HG03354 (cell line): ENCODE measurements at regions not wholly inside any gene's neighbourhood (a gene's known extent, or its start where the extent isn't known, plus 50 kb on each side); places are given as distances from the start of the nearest gene placed in this dataset.
"Not testable (repeated sequence)": the region's sequence is repeated elsewhere in the genome, so short reads cannot be mapped to it uniquely, and the experiment has no call there.

Experiments used
- ATAC-seq: cut with Tn5 transposase; IDR thresholded peaks from one replicate; pipeline ENCODE4 v1.9.1; 2021; ENCODE audit warnings: mild to moderate bottlenecking; ENCODE audit not compliant: unreplicated experiment, poor library complexity, severe bottlenecking

GRCh38 chr14:89576145-89576927 is 159.3 kb upstream of the FOXN3 start:
- no peak for ATAC-seq

GRCh38 chr14:89575386-89576061 is 158.5 kb upstream of the FOXN3 start:
- ATAC-seq, result no peak

GRCh38 chr14:89574420-89574819 is 157.4 kb upstream of the FOXN3 start:
- ATAC-seq, result no peak

- no peak for ATAC-seq
Observed at GRCh38 chr14:89573399-89573657, 156.3 kb upstream of the FOXN3 start.

GRCh38 chr14:89572596-89573398 is 155.8 kb upstream of the FOXN3 start:
- ATAC-seq, result no peak

- no peak for ATAC-seq
Observed at GRCh38 chr14:89571491-89571890, 154.5 kb upstream of the FOXN3 start.

GRCh38 chr14:89566644-89567415 is 149.8 kb upstream of the FOXN3 start:
- ATAC-seq, result no peak

- ATAC-seq, result no peak
Observed at GRCh38 chr14:89566180-89566579, 149.1 kb upstream of the FOXN3 start.

- no peak for ATAC-seq
Observed at GRCh38 chr14:89565607-89566006, 148.6 kb upstream of the FOXN3 start.

- ATAC-seq, result no peak
Observed at GRCh38 chr14:89564989-89565388, 148.0 kb upstream of the FOXN3 start.

- no peak for ATAC-seq
Observed at GRCh38 chr14:89564286-89564957, 147.4 kb upstream of the FOXN3 start.

GRCh38 chr14:89563471-89563870 is 146.4 kb upstream of the FOXN3 start:
- ATAC-seq, result no peak

GRCh38 chr14:89551955-89552354 is 134.9 kb upstream of the FOXN3 start:
- ATAC-seq, result no peak

GRCh38 chr14:89551432-89551831 is 134.4 kb upstream of the FOXN3 start:
- no peak for ATAC-seq

- ATAC-seq, result no peak
Observed at GRCh38 chr14:89550821-89551220, 133.8 kb upstream of the FOXN3 start.

- no peak for ATAC-seq
Observed at GRCh38 chr14:89549381-89550125, 132.5 kb upstream of the FOXN3 start.

GRCh38 chr14:89547047-89547446 is 130.0 kb upstream of the FOXN3 start:
- ATAC-seq, result not testable (repeated sequence)

- no peak for ATAC-seq
Observed at GRCh38 chr14:89544636-89545301, 127.7 kb upstream of the FOXN3 start.
